GM23338 (cell line): ENCODE measurements at regions not wholly inside any gene's neighbourhood (a gene's known extent, or its start where the extent isn't known, plus 50 kb on each side); places are given as distances from the start of the nearest gene placed in this dataset.

Experiments
- ATAC-seq: fragments of 200-7000 bp; cut with Tn5 transposase; 3 replicates; pipeline ENCODE4 v1.9.1; 2020
- DNase-seq: peaks from one replicate; pipeline ENCODE4 v3.0.0-alpha.2; 2015; ENCODE audit warnings: low spot score
- H2AFZ ChIP-seq: fragments of 200-600 bp; sonication (generic); 2 replicates; pipeline ENCODE4 v1.8.0; 2016; ENCODE audit warnings: antibody characterized with exemption, mild to moderate bottlenecking, moderate library complexity
- H3F3A ChIP-seq: fragments of 200-600 bp; sonication (generic); replicated peaks from 2 replicates; pipeline ENCODE4 v1.8.0; 2017; ENCODE audit warnings: antibody characterized with exemption, mixed run types, low read depth
- H3K27ac ChIP-seq: fragments of 200-600 bp; sonication (generic); 2 replicates; pipeline ENCODE4 v1.6.1; 2016; ENCODE audit warnings: low read depth
- H3K27me3 ChIP-seq: fragments of 200-600 bp; sonication (generic); 2 replicates; pipeline ENCODE4 v1.8.0; 2016; ENCODE audit warnings: mild to moderate bottlenecking, mixed run types, moderate library complexity; ENCODE audit not compliant: insufficient read depth
- H3K36me3 ChIP-seq: fragments of 200-600 bp; sonication (generic); 2 replicates; pipeline ENCODE4 v1.8.0; 2016; ENCODE audit warnings: mild to moderate bottlenecking; ENCODE audit not compliant: insufficient read depth
- H3K4me1 ChIP-seq: fragments of 200-600 bp; sonication (generic); 2 replicates; pipeline ENCODE4 v1.8.0; 2016; ENCODE audit warnings: mild to moderate bottlenecking, moderate library complexity; ENCODE audit not compliant: insufficient read depth
- H3K4me2 ChIP-seq: fragments of 200-600 bp; sonication (generic); 2 replicates; pipeline ENCODE4 v1.7.1; 2017; ENCODE audit warnings: mixed run types
- H3K4me3 ChIP-seq: fragments of 200-600 bp; sonication (generic); 2 replicates; pipeline ENCODE4 v1.6.1; 2016; ENCODE audit warnings: mixed run types
- H3K79me2 ChIP-seq: fragments of 200-600 bp; sonication (generic); replicated peaks from 2 replicates; pipeline ENCODE4 v1.8.0; 2017; ENCODE audit warnings: mild to moderate bottlenecking; ENCODE audit not compliant: insufficient read depth
- H3K9me2 ChIP-seq: fragments of 200-600 bp; sonication (generic); 2 replicates; pipeline ENCODE4 v1.8.0; 2017; ENCODE audit not compliant: insufficient read depth
- H4K20me1 ChIP-seq: fragments of 200-600 bp; sonication (generic); replicated peaks from 2 replicates; pipeline ENCODE4 v1.8.0; 2017; ENCODE audit warnings: mild to moderate bottlenecking; ENCODE audit not compliant: insufficient read depth
- H3K27ac Mint-ChIP-seq: 2 replicates; pipeline ENCODE4 v1.8.0; 2020; ENCODE audit warnings: inconsistent platforms, mild to moderate bottlenecking, moderate library complexity, mixed read lengths
- H3K27me3 Mint-ChIP-seq: 3 replicates; pipeline ENCODE4 v1.8.0; 2022; ENCODE audit warnings: low read depth, mild to moderate bottlenecking, moderate library complexity, mixed read lengths, inconsistent platforms; ENCODE audit not compliant: insufficient read depth, poor library complexity
- H3K36me3 Mint-ChIP-seq: 3 replicates; pipeline ENCODE4 v1.8.0; 2021; ENCODE audit warnings: low read depth, mild to moderate bottlenecking, inconsistent platforms, moderate library complexity, mixed read lengths
- H3K4me1 Mint-ChIP-seq: 3 replicates; pipeline ENCODE4 v1.8.0; 2020; ENCODE audit warnings: mild to moderate bottlenecking, inconsistent platforms, mixed read lengths
- H3K4me3 Mint-ChIP-seq: 3 replicates; pipeline ENCODE4 v1.8.0; 2021; ENCODE audit warnings: moderate library complexity, mild to moderate bottlenecking, inconsistent platforms, mixed read lengths
- H3K9me3 Mint-ChIP-seq: 3 replicates; pipeline ENCODE4 v1.8.0; 2020; ENCODE audit warnings: moderate library complexity, mild to moderate bottlenecking, inconsistent platforms, mixed read lengths
- CREB1 ChIP-seq: fragments of 250-450 bp; sonication (Bioruptor Pico); IDR thresholded peaks from 2 replicates; pipeline ENCODE4 v1.5.0; 2020; ENCODE audit warnings: low read depth, mild to moderate bottlenecking, moderate library complexity
- EZH2 ChIP-seq: fragments of 200-600 bp; sonication (generic); IDR thresholded peaks from one replicate; pipeline ENCODE4 v1.8.0; 2017; ENCODE audit warnings: antibody characterized with exemption, mild to moderate bottlenecking, low read depth; ENCODE audit not compliant: unreplicated experiment
- EZH2phosphoT487 ChIP-seq: fragments of 200-600 bp; sonication (generic); IDR thresholded peaks from one replicate; pipeline ENCODE4 v1.8.1; 2018; ENCODE audit warnings: antibody characterized with exemption; ENCODE audit not compliant: unreplicated experiment
- JUNB ChIP-seq: IDR thresholded peaks from one replicate; pipeline ENCODE4 v1.6.1; 2016; ENCODE audit warnings: antibody characterized with exemption; ENCODE audit not compliant: unreplicated experiment
- STAT1 ChIP-seq: IDR thresholded peaks from one replicate; pipeline ENCODE4 v1.6.1; 2016; ENCODE audit warnings: antibody characterized with exemption; ENCODE audit not compliant: unreplicated experiment
- ZNF331 ChIP-seq: fragments of 250-450 bp; sonication (Bioruptor Pico); IDR thresholded peaks from 2 replicates; pipeline ENCODE4 v1.5.0; 2020; ENCODE audit warnings: low read depth, mild to moderate bottlenecking, moderate library complexity
- TF ChIP-seq, protein P1 (sequence below): fragments of 250-450 bp; sonication (Bioruptor Pico); IDR thresholded peaks from 2 replicates; pipeline ENCODE4 v1.5.0; 2020; ENCODE audit warnings: mild to moderate bottlenecking, moderate library complexity
- TF ChIP-seq, protein P2 (sequence below), 2 experiments: fragments of 200-600 bp in 1 of 2; sonication (generic) in 1 of 2; conservative IDR thresholded peaks; 2 replicates each; pipeline versions ENCODE4 v1.5.1 to v1.6.1; 2016 to 2017; ENCODE audit warnings: antibody characterized with exemption in 2 of 2, low read depth in 2 of 2, mild to moderate bottlenecking in 2 of 2, moderate library complexity in 1 of 2
- TF ChIP-seq, protein P3 (sequence below): IDR thresholded peaks from 2 replicates; pipeline ENCODE4 v1.6.1; 2016; ENCODE audit warnings: antibody characterized with exemption
- TF ChIP-seq, protein P4 (sequence below): IDR thresholded peaks from one replicate; pipeline ENCODE4 v1.6.1; 2018; ENCODE audit warnings: antibody characterized with exemption; ENCODE audit not compliant: unreplicated experiment

DNA sequence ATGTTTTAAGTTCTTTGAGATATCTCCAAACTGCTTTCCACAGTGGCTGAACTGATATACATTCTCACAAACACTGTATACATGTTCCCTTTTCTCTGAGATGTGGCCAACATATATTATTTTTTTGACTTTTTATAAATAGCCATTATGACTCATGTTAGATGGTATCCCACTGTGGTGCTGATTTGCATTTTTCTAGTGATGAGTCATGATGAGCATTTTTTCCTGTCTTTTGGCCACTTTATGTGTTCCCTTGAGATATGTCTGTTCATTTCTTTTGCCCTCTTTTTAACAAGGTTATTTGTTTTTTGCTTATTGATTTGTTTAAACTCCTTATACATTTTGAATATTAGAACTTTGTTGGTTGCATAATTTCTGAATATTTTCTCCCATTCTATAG lies 1055.1 kb downstream of the NXPH1 start:
- no peak overlapping the region for H2AFZ ChIP-seq
- H3K36me3 Mint-ChIP-seq, result no peaks in the 10 kb centered on the region; the same call in 2 of the 3 replicates
- no peaks in the 10 kb centered on the region; the same call in 2 of the 3 replicates for H3K9me3 Mint-ChIP-seq
- H3K9me2 ChIP-seq, result peaks cover 5% of the 10 kb centered on the region; the same call in 1 of the 2 replicates
- H3K36me3 ChIP-seq, result no peaks in the 10 kb centered on the region
- H4K20me1 ChIP-seq, result no peaks in the 10 kb centered on the region
- no peaks in the 10 kb centered on the region for H3K27me3 ChIP-seq
- H3K27ac Mint-ChIP-seq, result no peak overlapping the region
- no peaks in the 10 kb centered on the region for H3F3A ChIP-seq
- H3K27me3 Mint-ChIP-seq, result no peaks in the 10 kb centered on the region
- H3K4me1 Mint-ChIP-seq, result no peaks in the 10 kb centered on the region
- no peak overlapping the region for H3K27ac ChIP-seq
- H3K4me3 ChIP-seq, result no peak overlapping the region
- H3K4me1 ChIP-seq, result no peaks in the 10 kb centered on the region
- no peaks in the 10 kb centered on the region for H3K79me2 ChIP-seq
- ATAC-seq (no peak), DNase-seq (no peak)
- no peak overlapping the region for H3K4me2 ChIP-seq
- H3K4me3 Mint-ChIP-seq, result no peak overlapping the region
- TF ChIP-seq EZH2phosphoT487 (no peak), ZNF331 (no peak), EZH2 (no peak), STAT1 (no peak), CREB1 (CRISPR knock-in tag) (no peak), JUNB (no peak)
- TF ChIP-seq, protein P1, sequence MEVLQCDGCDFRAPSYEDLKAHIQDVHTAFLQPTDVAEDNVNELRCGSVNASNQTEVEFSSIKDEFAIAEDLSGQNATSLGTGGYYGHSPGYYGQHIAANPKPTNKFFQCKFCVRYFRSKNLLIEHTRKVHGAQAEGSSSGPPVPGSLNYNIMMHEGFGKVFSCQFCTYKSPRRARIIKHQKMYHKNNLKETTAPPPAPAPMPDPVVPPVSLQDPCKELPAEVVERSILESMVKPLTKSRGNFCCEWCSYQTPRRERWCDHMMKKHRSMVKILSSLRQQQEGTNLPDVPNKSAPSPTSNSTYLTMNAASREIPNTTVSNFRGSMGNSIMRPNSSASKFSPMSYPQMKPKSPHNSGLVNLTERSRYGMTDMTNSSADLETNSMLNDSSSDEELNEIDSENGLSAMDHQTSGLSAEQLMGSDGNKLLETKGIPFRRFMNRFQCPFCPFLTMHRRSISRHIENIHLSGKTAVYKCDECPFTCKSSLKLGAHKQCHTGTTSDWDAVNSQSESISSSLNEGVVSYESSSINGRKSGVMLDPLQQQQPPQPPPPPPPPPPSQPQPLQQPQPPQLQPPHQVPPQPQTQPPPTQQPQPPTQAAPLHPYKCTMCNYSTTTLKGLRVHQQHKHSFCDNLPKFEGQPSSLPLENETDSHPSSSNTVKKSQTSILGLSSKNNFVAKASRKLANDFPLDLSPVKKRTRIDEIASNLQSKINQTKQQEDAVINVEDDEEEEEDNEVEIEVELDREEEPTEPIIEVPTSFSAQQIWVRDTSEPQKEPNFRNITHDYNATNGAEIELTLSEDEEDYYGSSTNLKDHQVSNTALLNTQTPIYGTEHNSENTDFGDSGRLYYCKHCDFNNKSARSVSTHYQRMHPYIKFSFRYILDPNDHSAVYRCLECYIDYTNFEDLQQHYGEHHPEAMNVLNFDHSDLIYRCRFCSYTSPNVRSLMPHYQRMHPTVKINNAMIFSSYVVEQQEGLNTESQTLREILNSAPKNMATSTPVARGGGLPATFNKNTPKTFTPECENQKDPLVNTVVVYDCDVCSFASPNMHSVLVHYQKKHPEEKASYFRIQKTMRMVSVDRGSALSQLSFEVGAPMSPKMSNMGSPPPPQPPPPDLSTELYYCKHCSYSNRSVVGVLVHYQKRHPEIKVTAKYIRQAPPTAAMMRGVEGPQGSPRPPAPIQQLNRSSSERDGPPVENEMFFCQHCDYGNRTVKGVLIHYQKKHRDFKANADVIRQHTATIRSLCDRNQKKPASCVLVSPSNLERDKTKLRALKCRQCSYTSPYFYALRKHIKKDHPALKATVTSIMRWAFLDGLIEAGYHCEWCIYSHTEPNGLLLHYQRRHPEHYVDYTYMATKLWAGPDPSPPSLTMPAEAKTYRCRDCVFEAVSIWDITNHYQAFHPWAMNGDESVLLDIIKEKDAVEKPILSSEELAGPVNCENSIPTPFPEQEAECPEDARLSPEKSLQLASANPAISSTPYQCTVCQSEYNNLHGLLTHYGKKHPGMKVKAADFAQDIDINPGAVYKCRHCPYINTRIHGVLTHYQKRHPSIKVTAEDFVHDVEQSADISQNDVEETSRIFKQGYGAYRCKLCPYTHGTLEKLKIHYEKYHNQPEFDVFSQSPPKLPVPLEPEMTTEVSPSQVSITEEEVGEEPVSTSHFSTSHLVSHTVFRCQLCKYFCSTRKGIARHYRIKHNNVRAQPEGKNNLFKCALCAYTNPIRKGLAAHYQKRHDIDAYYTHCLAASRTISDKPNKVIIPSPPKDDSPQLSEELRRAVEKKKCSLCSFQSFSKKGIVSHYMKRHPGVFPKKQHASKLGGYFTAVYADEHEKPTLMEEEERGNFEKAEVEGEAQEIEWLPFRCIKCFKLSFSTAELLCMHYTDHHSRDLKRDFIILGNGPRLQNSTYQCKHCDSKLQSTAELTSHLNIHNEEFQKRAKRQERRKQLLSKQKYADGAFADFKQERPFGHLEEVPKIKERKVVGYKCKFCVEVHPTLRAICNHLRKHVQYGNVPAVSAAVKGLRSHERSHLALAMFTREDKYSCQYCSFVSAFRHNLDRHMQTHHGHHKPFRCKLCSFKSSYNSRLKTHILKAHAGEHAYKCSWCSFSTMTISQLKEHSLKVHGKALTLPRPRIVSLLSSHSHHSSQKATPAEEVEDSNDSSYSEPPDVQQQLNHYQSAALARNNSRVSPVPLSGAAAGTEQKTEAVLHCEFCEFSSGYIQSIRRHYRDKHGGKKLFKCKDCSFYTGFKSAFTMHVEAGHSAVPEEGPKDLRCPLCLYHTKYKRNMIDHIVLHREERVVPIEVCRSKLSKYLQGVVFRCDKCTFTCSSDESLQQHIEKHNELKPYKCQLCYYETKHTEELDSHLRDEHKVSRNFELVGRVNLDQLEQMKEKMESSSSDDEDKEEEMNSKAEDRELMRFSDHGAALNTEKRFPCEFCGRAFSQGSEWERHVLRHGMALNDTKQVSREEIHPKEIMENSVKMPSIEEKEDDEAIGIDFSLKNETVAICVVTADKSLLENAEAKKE (CRISPR knock-in tag), result no peak
- TF ChIP-seq, protein P2, sequence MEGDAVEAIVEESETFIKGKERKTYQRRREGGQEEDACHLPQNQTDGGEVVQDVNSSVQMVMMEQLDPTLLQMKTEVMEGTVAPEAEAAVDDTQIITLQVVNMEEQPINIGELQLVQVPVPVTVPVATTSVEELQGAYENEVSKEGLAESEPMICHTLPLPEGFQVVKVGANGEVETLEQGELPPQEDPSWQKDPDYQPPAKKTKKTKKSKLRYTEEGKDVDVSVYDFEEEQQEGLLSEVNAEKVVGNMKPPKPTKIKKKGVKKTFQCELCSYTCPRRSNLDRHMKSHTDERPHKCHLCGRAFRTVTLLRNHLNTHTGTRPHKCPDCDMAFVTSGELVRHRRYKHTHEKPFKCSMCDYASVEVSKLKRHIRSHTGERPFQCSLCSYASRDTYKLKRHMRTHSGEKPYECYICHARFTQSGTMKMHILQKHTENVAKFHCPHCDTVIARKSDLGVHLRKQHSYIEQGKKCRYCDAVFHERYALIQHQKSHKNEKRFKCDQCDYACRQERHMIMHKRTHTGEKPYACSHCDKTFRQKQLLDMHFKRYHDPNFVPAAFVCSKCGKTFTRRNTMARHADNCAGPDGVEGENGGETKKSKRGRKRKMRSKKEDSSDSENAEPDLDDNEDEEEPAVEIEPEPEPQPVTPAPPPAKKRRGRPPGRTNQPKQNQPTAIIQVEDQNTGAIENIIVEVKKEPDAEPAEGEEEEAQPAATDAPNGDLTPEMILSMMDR (conservative IDR thresholded peaks at IDR 0.05; ENCODE audit: low read depth in 2 of 2), result no peak
- TF ChIP-seq, protein P3, sequence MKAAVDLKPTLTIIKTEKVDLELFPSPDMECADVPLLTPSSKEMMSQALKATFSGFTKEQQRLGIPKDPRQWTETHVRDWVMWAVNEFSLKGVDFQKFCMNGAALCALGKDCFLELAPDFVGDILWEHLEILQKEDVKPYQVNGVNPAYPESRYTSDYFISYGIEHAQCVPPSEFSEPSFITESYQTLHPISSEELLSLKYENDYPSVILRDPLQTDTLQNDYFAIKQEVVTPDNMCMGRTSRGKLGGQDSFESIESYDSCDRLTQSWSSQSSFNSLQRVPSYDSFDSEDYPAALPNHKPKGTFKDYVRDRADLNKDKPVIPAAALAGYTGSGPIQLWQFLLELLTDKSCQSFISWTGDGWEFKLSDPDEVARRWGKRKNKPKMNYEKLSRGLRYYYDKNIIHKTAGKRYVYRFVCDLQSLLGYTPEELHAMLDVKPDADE, result no peak
- TF ChIP-seq, protein P4, sequence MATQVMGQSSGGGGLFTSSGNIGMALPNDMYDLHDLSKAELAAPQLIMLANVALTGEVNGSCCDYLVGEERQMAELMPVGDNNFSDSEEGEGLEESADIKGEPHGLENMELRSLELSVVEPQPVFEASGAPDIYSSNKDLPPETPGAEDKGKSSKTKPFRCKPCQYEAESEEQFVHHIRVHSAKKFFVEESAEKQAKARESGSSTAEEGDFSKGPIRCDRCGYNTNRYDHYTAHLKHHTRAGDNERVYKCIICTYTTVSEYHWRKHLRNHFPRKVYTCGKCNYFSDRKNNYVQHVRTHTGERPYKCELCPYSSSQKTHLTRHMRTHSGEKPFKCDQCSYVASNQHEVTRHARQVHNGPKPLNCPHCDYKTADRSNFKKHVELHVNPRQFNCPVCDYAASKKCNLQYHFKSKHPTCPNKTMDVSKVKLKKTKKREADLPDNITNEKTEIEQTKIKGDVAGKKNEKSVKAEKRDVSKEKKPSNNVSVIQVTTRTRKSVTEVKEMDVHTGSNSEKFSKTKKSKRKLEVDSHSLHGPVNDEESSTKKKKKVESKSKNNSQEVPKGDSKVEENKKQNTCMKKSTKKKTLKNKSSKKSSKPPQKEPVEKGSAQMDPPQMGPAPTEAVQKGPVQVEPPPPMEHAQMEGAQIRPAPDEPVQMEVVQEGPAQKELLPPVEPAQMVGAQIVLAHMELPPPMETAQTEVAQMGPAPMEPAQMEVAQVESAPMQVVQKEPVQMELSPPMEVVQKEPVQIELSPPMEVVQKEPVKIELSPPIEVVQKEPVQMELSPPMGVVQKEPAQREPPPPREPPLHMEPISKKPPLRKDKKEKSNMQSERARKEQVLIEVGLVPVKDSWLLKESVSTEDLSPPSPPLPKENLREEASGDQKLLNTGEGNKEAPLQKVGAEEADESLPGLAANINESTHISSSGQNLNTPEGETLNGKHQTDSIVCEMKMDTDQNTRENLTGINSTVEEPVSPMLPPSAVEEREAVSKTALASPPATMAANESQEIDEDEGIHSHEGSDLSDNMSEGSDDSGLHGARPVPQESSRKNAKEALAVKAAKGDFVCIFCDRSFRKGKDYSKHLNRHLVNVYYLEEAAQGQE, result no peak
